HepG2 (cell line): ENCODE measurements at regions not wholly inside any gene's neighbourhood (a gene's known extent, or its start where the extent isn't known, plus 50 kb on each side); places are given as distances from the start of the nearest gene placed in this dataset.

Experiments used
- ATAC-seq: fragments of 200-7000 bp; cut with Tn5 transposase; 3 replicates; pipeline ENCODE4 v1.9.1; 2020; ENCODE audit warnings: mild to moderate bottlenecking, moderate library complexity
- BruUV-seq: library from RNA; stranded (reverse); fragments of 400-500 nt; replicated peaks from 2 replicates; lab custom pipeline; 2021; lab: Mats Ljungman, UMichigan
- CTCF ChIA-PET: fragments of 300-600 bp; formaldehyde crosslinking; extraction: SDS; loops from one replicate; lab custom pipeline; 2021; ENCODE audit warnings: low total read pairs, inconsistent platforms, low intra/inter-chr PET ratio; lab: Yijun Ruan, JAX
- POLR2A ChIA-PET: fragments of 350-600 bp; sonication (Branson Sonifier 250); formaldehyde crosslinking; loops from one replicate; lab custom pipeline; 2020; ENCODE audit warnings: antibody characterized with exemption, inconsistent platforms; lab: Yijun Ruan, JAX
- DNase-seq: peaks from one replicate; pipeline ENCODE4 v3.0.0-alpha.2; 2015; ENCODE audit warnings: low spot score
- FAIRE-seq: peaks from 3 replicates; lab custom pipeline; 2011; peaks lifted over from hg19 to GRCh38; lab: Jason Lieb, UNC
- H2AFZ ChIP-seq: one replicate; pipeline ENCODE4 v1.6.1; 2011; ENCODE audit warnings: low read length, inconsistent platforms
- H3K27ac ChIP-seq: fragments of 300-600 bp; 3 replicates; pipeline ENCODE4 v1.8.0; 2011; ENCODE audit warnings: mixed run types, mild to moderate bottlenecking, mixed read lengths, low read length, inconsistent platforms; ENCODE audit not compliant: insufficient read depth; ENCODE audit errors: extremely low read length
- H3K27me3 ChIP-seq, 2 experiments: fragments of 200-600 bp in 1 of 2; 2 replicates in 1 of 2; 3 replicates in 1 of 2; pipeline versions ENCODE4 v1.6.0 to v1.8.0; 2011; ENCODE audit warnings: low read length in 2 of 2, mild to moderate bottlenecking in 2 of 2, moderate library complexity in 2 of 2, inconsistent platforms in 1 of 2; ENCODE audit not compliant: insufficient read depth in 2 of 2, control insufficient read depth in 1 of 2
- H3K36me3 ChIP-seq, 2 experiments: fragments of 200-600 bp in 1 of 2; replicated peaks in 1 of 2; 2 replicates in 1 of 2; 3 replicates in 1 of 2; pipeline versions ENCODE4 v1.5.1 to v1.8.0; 2011; ENCODE audit warnings: low read length in 2 of 2, inconsistent platforms in 1 of 2; ENCODE audit not compliant: insufficient read depth in 2 of 2, control insufficient read depth in 1 of 2
- H3K4me1 ChIP-seq: 2 replicates; pipeline ENCODE4 v1.5.1; 2012; ENCODE audit warnings: low read length, inconsistent platforms; ENCODE audit not compliant: insufficient read depth
- H3K4me2 ChIP-seq: 2 replicates; pipeline ENCODE4 v1.6.0; 2011; ENCODE audit warnings: low read depth, low read length, inconsistent platforms
- H3K4me3 ChIP-seq, 3 experiments: fragments of 200-600 bp in 1 of 3; sonication (generic), shearing (Covaris generic) in 1 of 3; replicated peaks in 1 of 3; 2 replicates each; pipeline ENCODE4 v1.5.1; 2011 to 2016; ENCODE audit warnings: low read length in 3 of 3, inconsistent platforms in 2 of 3, low read depth in 2 of 3, mild to moderate bottlenecking in 2 of 3, control low read depth in 1 of 3, mixed read lengths in 1 of 3; ENCODE audit not compliant: insufficient read depth in 1 of 3
- H3K79me2 ChIP-seq: one replicate; pipeline ENCODE4 v1.6.1; 2011; ENCODE audit warnings: low read length, inconsistent platforms; ENCODE audit not compliant: insufficient read depth
- H3K9ac ChIP-seq: 2 replicates; pipeline ENCODE4 v1.6.0; 2011; ENCODE audit warnings: mild to moderate bottlenecking, low read depth, low read length, inconsistent platforms; ENCODE audit not compliant: insufficient read depth
- H3K9me3 ChIP-seq: 2 replicates; pipeline ENCODE4 v1.5.1; 2012; ENCODE audit warnings: mild to moderate bottlenecking, low read length
- H4K20me1 ChIP-seq: 2 replicates; pipeline ENCODE4 v1.6.0; 2011; ENCODE audit warnings: inconsistent platforms, mild to moderate bottlenecking, low read length, moderate library complexity; ENCODE audit not compliant: insufficient read depth
- AGO1 ChIP-seq: fragments of 200-400 bp; formaldehyde crosslinking; IDR thresholded peaks from 2 replicates; pipeline ENCODE4 v1.6.1; 2017; ENCODE audit warnings: mild to moderate bottlenecking, low read depth, low read length, moderate library complexity; ENCODE audit not compliant: poor library complexity, severe bottlenecking
- ARID2 ChIP-seq: sonication (generic); formaldehyde crosslinking; IDR thresholded peaks from 2 replicates; pipeline ENCODE4 v1.8.1; 2022; ENCODE audit warnings: mild to moderate bottlenecking, missing genetic modification reagents, borderline replicate concordance
- CHD2 ChIP-seq: IDR thresholded peaks from 2 replicates; pipeline ENCODE4 v1.6.1; 2011; ENCODE audit warnings: low read depth, low read length, improper control_type of control experiment
- CHD4 ChIP-seq: fragments of 200-600 bp; sonication (generic); IDR thresholded peaks from 2 replicates; pipeline ENCODE4 v1.7.0; 2017; ENCODE audit warnings: mild to moderate bottlenecking, low read length, borderline replicate concordance
- NFE2L2 ChIP-seq: fragments of 150-350 bp; IDR thresholded peaks from 2 replicates; pipeline ENCODE4 v1.6.1; 2014; ENCODE audit warnings: low read length
- NFIB ChIP-seq: sonication (generic); formaldehyde crosslinking; IDR thresholded peaks from 2 replicates; pipeline ENCODE4 v1.9.0; 2021; ENCODE audit warnings: missing genetic modification reagents, mild to moderate bottlenecking, borderline replicate concordance
- PRMT3 ChIP-seq: sonication (generic); formaldehyde crosslinking; IDR thresholded peaks from 2 replicates; pipeline ENCODE4 v1.8.1; 2022; ENCODE audit warnings: low read depth, mild to moderate bottlenecking, moderate library complexity, missing genetic modification reagents, borderline replicate concordance
- RFX1 ChIP-seq: fragments of 450-650 bp; IDR thresholded peaks from 2 replicates; pipeline ENCODE4 v1.6.1; 2017
- SALL2 ChIP-seq: sonication (generic); formaldehyde crosslinking; IDR thresholded peaks from 2 replicates; pipeline ENCODE4 v1.8.1; 2023; ENCODE audit warnings: mild to moderate bottlenecking, missing genetic modification reagents, inconsistent platforms
- SPEN ChIP-seq: sonication (generic); formaldehyde crosslinking; IDR thresholded peaks from 2 replicates; pipeline ENCODE4 v1.5.1; 2020; ENCODE audit warnings: low read depth, mild to moderate bottlenecking, missing genetic modification reagents
- SSRP1 ChIP-seq: IDR thresholded peaks from 2 replicates; pipeline ENCODE4 v1.6.1; 2016; ENCODE audit warnings: control low read depth
- TGIF2 ChIP-seq: IDR thresholded peaks from 2 replicates; pipeline ENCODE4 v1.6.1; 2016; ENCODE audit warnings: control low read depth, missing compliant biosample characterization
- ZBTB3 ChIP-seq: sonication (generic); formaldehyde crosslinking; IDR thresholded peaks from 2 replicates; pipeline ENCODE4 v1.4.0; 2020; ENCODE audit warnings: low read depth, mild to moderate bottlenecking, moderate library complexity, missing genetic modification reagents, borderline replicate concordance
- ZFP36 ChIP-seq: fragments of 150-350 bp; IDR thresholded peaks from 2 replicates; pipeline ENCODE4 v1.6.1; 2018; ENCODE audit warnings: borderline replicate concordance, low read length, low read depth; ENCODE audit not compliant: partially characterized antibody
- ZKSCAN5 ChIP-seq: sonication (generic); formaldehyde crosslinking; IDR thresholded peaks from 2 replicates; pipeline ENCODE4 v1.5.1; 2020; ENCODE audit warnings: mild to moderate bottlenecking, missing genetic modification reagents
- ZNF282 ChIP-seq: fragments of 450-650 bp; IDR thresholded peaks from 2 replicates; pipeline ENCODE4 v1.6.1; 2018; ENCODE audit not compliant: partially characterized antibody
- ZNF790 ChIP-seq: sonication (generic); formaldehyde crosslinking; IDR thresholded peaks from 2 replicates; pipeline ENCODE4 v1.8.0; 2022; ENCODE audit warnings: missing genetic modification reagents, mild to moderate bottlenecking, borderline replicate concordance
- WGBS: methylation state at CpG from one replicate; pipeline ENCODE4 v1.1.6; 2017; ENCODE audit warnings: low lambda C conversion rate; 5-methylcytosine and 5-hydroxymethylcytosine counted together
- in situ Hi-C: cut with HindIII; loops from 2 replicates; pipeline ENCODE4 v1.10.0; 2017; ENCODE audit warnings: low pct_unique_long_range_greater_than_20kb; ENCODE audit not compliant: extremely low pct_ligation_motif_present
- intact Hi-C: fragments of 100-400 bp; cut with micrococcal nuclease; formaldehyde crosslinking; loops from one replicate; pipeline ENCODE4 v1.10.0; 2022; ENCODE audit not compliant: unreplicated experiment
- TF ChIP-seq, protein P1 (sequence below): IDR thresholded peaks from 2 replicates; pipeline ENCODE4 v1.6.1; 2016; ENCODE audit warnings: mild to moderate bottlenecking, missing biosample characterization, missing genetic modification reagents
- TF ChIP-seq, protein P2 (sequence below): IDR thresholded peaks from 2 replicates; pipeline ENCODE4 v1.6.1; 2016; ENCODE audit warnings: missing compliant biosample characterization, missing genetic modification reagents, borderline replicate concordance

DNA sequence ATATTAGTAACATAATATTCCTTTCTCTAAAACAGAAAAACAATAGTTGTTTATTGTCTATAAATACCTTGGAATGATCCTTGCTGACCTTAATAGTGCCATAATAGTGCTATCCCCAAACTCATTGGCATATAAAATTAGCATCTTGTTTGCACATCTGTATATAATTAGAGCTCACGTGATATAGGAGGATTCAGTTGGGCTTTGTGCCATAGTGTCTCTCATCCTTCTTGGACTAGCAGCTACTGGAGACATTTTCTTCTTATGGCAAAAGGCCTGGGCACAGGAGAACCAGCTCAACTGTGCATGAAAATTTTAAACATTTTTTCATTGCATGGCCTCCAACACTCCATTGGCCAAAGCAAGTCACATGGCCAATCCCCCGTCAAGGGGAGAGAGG is 342.5 kb downstream of the SPATA31D1 start:
- no peak for ATAC-seq
- Histone ChIP-seq H4K20me1 (no peaks in the 10 kb centered on the region), H3K27ac (no peak overlapping the region), H3K79me2 (no peaks in the 10 kb centered on the region), H2AFZ (no peak overlapping the region), H3K4me1 (no peaks in the 10 kb centered on the region), H3K9ac (no peak overlapping the region)
- in situ Hi-C loops (no loop called here), intact Hi-C loops (no loop called here)
- CTCF ChIA-PET, result no interaction called here
- 0% methylated on average over 2 of the region's 2 CpGs for WGBS
- POLR2A ChIA-PET, result no interaction called here
- no peak for DNase-seq
- TF ChIP-seq SPEN, result no peak
- TF ChIP-seq ARID2, result no peak
- no peak for TF ChIP-seq CHD2
- no peak for TF ChIP-seq ZNF282
- TF ChIP-seq PRMT3, result no peak
- no peak for TF ChIP-seq SSRP1 (CRISPR knock-in tag)
- TF ChIP-seq RFX1, result no peak
- TF ChIP-seq, protein P1, sequence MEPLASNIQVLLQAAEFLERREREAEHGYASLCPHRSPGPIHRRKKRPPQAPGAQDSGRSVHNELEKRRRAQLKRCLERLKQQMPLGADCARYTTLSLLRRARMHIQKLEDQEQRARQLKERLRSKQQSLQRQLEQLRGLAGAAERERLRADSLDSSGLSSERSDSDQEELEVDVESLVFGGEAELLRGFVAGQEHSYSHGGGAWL (CRISPR knock-in tag), result no peak
- no peak for TF ChIP-seq ZBTB3 (CRISPR knock-in tag)
- TF ChIP-seq, protein P2, sequence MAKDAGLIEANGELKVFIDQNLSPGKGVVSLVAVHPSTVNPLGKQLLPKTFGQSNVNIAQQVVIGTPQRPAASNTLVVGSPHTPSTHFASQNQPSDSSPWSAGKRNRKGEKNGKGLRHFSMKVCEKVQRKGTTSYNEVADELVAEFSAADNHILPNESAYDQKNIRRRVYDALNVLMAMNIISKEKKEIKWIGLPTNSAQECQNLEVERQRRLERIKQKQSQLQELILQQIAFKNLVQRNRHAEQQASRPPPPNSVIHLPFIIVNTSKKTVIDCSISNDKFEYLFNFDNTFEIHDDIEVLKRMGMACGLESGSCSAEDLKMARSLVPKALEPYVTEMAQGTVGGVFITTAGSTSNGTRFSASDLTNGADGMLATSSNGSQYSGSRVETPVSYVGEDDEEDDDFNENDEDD (CRISPR knock-in tag), result no peak
- no peak for TF ChIP-seq ZNF790 (CRISPR knock-in tag)
- no peak for TF ChIP-seq SALL2 (CRISPR knock-in tag)
- no peak for TF ChIP-seq NFIB
- no peak for TF ChIP-seq CHD4
- no peak for TF ChIP-seq TGIF2 (CRISPR knock-in tag)
- TF ChIP-seq AGO1, result no peak
- no peak for TF ChIP-seq NFE2L2
- no peak for TF ChIP-seq ZFP36
- no peak for TF ChIP-seq ZKSCAN5 (CRISPR knock-in tag)
- TF ChIP-seq, all 625 proteins: peak for 0
- Histone ChIP-seq H3K36me3 (no peaks in the 10 kb centered on the region), H3K4me3 (no peak overlapping the region), H3K27me3 (no peaks in the 10 kb centered on the region), H3K4me2 (no peak overlapping the region), H3K9me3 (peaks cover 17% of the 10 kb centered on the region; the same call in 1 of the 2 replicates)
- FAIRE-seq, result no peak
- BruUV-seq, result no TSS peak
